CD4-positive, alpha-beta T cell treated with Interleukin-10 for 1 hour (primary cell): ENCODE measurements at regions not wholly inside any gene's neighbourhood (a gene's known extent, or its start where the extent isn't known, plus 50 kb on each side); places are given as distances from the start of the nearest gene placed in this dataset.

Source experiments
- DNase-seq: peaks from one replicate; pipeline ENCODE4 v3.0.0-alpha.2; 2020

- no peak for DNase-seq
Measured at GRCh38 chr6:98657764-98658163, 176.6 kb upstream of the POU3F2 start.

DNA sequence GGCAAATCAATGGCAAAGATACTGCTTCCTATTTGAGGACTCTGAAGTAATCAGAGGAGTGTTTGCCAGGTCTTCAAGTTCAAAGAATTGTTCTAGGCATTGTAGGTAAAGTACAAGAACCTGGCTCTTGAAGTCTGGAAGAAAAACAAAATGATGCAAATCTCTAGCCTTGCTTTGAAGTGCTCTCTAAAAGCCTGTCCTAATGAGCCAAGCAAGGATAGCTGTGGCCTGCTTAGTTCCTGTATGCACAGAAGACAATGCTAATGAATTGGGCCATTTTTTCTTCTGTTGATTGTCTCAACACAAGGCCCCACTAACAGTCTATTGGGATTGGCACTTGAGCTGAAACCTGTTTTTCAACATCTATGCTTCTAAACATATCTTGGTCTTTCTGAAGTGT is 165.0 kb upstream of the POU3F2 start:
- no peak for DNase-seq

GRCh38 chr6:98670045-98670746 is 164.2 kb upstream of the POU3F2 start:
- DNase-seq, result no peak

DNA sequence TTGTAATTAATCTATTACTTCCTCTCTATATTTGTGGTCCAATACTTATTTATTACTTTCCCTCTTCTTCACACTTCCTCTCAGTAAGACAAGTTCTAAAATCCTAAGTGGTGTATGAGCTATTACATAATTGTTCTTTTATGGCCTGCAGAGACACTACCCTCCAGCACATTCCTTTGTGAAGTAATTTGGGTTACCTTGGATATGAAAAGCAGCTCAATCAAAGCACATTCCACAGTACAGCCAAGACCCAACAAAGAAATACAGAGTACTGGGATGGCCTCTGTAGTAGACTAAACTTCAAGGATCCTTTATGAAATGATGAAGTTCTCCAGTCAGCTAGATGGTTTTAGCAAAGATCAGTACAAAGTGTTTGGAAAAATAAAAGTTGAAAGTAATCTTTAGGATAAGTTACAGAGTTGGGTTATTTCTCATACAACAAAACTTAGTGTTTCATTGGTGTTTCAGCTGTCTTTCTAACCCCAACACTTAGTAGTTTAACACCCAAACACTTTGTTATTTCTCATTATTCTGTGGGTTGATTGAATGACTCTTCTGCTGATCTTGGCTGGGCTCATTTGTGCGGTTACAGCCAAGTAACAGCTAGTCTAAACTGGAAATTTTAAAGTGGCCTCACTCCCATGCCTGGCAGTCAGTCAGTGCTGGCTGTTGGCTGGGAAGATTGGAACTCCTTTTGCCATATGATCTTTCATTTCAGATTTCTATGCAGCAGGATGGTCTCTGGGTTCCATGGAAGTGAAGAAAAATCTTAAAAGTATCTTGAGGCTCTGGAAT is 161.5 kb upstream of the POU3F2 start:
- DNase-seq, result no peak

DNA sequence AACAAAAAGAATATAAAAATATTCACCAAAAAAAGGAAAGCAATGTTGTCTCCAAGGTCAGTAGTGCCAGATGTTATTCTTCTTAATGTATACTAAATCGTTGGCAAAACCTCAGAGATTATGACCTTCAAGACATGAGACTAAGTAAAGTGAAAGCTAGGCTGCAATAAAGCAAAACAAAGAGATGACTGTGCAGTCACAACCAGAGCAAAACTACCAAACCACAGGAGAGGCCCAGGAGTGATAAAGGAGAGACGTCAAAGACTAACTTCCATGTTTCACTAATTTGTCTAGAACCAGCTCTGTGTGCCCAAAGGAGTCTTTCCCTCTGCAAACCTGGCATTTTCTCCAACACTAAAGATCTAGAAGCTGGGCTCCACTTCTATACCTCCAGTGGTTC is 155.9 kb upstream of the POU3F2 start:
- DNase-seq, result no peak

- DNase-seq, result no peak
Measured at GRCh38 chr6:98686008-98686601, 148.3 kb upstream of the POU3F2 start.

GRCh38 chr6:98687752-98688151 is 146.6 kb upstream of the POU3F2 start:
- no peak for DNase-seq

DNA sequence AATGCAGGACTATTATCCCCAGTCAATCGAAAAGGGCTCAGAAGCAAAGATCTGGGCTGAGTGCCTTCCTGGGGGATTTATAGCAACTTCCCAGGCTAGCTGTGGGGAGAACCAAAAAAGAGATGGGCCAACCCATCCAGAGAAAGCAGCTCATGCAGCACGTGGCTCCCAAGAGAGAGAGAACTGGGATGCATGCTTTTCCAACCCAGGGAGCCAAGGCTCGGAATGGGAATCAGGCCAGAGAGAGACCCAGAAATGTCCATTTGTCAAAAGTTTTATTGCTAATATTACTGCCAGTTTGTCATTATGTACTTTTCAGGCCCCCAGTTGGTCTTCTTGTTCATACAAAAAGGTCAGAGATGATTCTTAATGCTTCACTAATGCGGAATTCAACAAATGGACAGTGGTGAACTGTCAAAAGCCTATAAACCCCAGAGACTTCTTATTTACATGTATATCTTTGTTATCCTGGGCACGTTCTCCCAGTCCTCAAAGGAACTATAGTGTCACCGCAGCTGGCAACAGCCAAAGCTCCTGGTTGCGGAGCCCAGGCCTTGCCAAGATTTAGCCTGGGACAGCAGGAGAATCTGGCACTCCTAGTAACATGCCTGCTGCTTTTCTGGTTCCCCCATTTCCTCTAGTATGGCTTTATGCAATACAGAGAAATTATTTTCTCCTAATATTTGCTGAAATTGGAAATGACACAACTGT is 139.1 kb upstream of the POU3F2 start:
- no peak for DNase-seq

DNA sequence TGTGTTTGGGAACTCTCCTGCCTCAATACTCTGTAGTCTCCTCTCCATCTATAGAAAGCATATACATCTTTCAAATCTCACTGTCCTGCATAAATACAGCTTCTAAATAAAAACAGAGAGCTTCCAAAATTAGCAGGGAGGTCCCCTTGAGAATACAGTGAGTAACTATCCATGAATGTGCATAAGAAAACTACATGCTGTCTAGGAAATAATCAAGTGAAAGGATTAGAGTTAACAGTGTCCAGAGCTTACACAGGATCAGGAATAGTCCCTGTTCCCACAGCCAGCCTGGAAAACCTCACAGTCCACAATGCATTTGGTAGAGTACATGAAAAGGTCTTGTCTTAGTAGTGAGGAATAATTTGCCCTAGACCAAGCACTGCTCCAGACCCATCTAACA is 123.0 kb upstream of the POU3F2 start:
- DNase-seq, result no peak

- no peak for DNase-seq
Measured at GRCh38 chr6:98716341-98716740, 118.0 kb upstream of the POU3F2 start.

- no peak for DNase-seq
Measured at GRCh38 chr6:98717322-98717877, 117.0 kb upstream of the POU3F2 start.

- no peak for DNase-seq
Measured at GRCh38 chr6:98717988-98718387, 116.4 kb upstream of the POU3F2 start.

DNA sequence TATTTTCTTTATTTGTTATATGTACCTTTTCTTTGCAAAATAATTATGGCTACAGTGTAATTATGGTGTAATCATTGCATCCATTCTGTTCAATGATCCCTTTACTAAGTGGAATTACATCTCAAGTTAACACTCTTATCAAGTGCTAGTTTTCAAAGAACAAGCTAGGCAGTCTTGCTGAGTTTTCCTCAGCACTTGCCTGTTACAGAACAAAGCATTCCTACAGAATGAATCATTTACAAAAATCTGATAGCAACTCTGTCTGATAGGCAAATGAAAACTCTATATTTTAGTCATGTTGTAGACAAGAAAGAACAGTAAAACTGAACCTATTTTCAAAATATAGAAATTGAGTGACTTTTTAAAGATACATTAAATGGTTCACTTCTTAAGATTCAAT is 109.8 kb upstream of the POU3F2 start:
- no peak for DNase-seq

- no peak for DNase-seq
Measured at GRCh38 chr6:98747273-98747672, 87.1 kb upstream of the POU3F2 start.

GRCh38 chr6:98747960-98748359 is 86.4 kb upstream of the POU3F2 start:
- no peak for DNase-seq

DNA sequence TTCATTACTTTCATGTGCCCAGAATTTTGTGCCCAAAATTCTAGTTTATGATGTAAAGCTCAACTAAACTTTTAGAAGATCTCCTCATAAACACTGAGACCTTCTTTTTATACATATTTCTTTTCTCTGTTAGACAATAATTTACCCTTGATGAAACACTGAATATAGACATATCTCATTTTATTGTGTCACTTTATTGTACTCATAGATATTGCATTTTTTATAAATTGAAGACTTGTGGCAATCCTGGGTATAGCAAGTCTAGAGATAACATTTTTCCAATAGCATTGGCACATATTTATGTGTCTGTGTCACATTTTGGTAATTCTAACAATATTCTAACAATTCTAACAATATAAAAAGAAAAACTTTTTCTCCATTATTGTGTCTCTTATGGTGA is 74.9 kb upstream of the POU3F2 start:
- DNase-seq, result no peak

GRCh38 chr6:98764373-98764911 is 69.9 kb upstream of the POU3F2 start:
- DNase-seq, result no peak

- no peak for DNase-seq
Measured at GRCh38 chr6:98769546-98769945, 64.8 kb upstream of the POU3F2 start.

- DNase-seq, result no peak
Measured at GRCh38 chr6:98775205-98775604, 59.2 kb upstream of the POU3F2 start.

GRCh38 chr6:98777762-98778161 is 56.6 kb upstream of the POU3F2 start:
- no peak for DNase-seq

- no peak for DNase-seq
Measured at GRCh38 chr6:98779618-98780017, 54.8 kb upstream of the POU3F2 start.

GRCh38 chr6:98782772-98783171 is 51.6 kb upstream of the POU3F2 start:
- no peak for DNase-seq

GRCh38 chr6:98783578-98783977 is 50.8 kb upstream of the POU3F2 start:
- DNase-seq, result no peak
